Erythroblast (primary cell): ENCODE measurements at regions not wholly inside any gene's neighbourhood (a gene's known extent, or its start where the extent isn't known, plus 50 kb on each side); places are given as distances from the start of the nearest gene placed in this dataset.

ENCODE experiments used
- GATA1 ChIP-seq: IDR thresholded peaks from 2 replicates; pipeline ENCODE4 v1.6.1; 2011; ENCODE audit warnings: low read depth, mild to moderate bottlenecking, control low read depth, low read length, moderate library complexity
- POLR2A ChIP-seq: IDR thresholded peaks from 2 replicates; pipeline ENCODE4 v1.6.1; 2011; ENCODE audit warnings: mild to moderate bottlenecking, low read length

GRCh38 chr9:13481274-13481673 lies 201.8 kb upstream of the MPDZ start:
- TF ChIP-seq POLR2A (no peak), GATA1 (no peak)
